Omental fat pad (tissue), 3 donors: ENCODE measurements at regions not wholly inside any gene's neighbourhood (a gene's known extent, or its start where the extent isn't known, plus 50 kb on each side); places are given as distances from the start of the nearest gene placed in this dataset. TPM values are rescaled to one million over a fixed set of nuclear protein-coding genes. Genes with fewer than 3 reads are reported as not detected.

Experiments
- ATAC-seq: fragments of 150-250 bp; one replicate; pipeline ENCODE4 v1.9.1; 2016; ENCODE audit warnings: mild to moderate bottlenecking, moderate library complexity; ENCODE audit not compliant: low FRiP score
- DNase-seq: peaks from one replicate; pipeline ENCODE4 v3.0.0-alpha.2; 2019; ENCODE audit warnings: low spot score
- small RNA-seq: library from RNA; depleted of rRNA; stranded (forward); fragments of <200 nt; gene quantifications from one replicate; pipeline ENCODE3, GENCODE V24; 2016
- TF ChIP-seq, protein P1 (sequence below), 3 donors: fragments of 450-650 bp; IDR thresholded peaks; one replicate each; pipeline ENCODE4 v1.5.1; 2016 to 2017; ENCODE audit warnings: antibody characterized with exemption in 3 of 3, mild to moderate bottlenecking in 3 of 3, moderate library complexity in 2 of 3

DNA sequence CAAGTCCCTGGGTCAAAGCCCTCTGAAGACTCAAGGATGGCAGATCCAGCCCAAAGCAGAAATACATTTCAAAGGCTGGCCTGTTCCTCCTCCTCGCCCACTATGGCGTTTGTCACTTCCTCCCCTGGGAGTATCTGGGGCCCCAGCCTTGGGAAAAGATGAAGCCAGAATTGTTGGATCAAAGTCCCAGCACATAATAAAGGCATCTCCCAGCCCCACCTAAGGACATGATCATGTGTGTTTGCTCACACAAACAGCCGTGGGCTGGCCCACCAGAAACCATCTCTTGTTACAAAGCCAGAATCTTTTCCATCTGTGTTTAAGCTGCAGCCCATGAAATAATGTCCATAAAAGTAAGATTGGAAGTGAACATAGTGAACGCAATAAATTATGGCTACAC, 50.1 kb upstream of the HAAO start:
- ATAC-seq (no peak), DNase-seq (no peak)
- TF ChIP-seq, protein P1, sequence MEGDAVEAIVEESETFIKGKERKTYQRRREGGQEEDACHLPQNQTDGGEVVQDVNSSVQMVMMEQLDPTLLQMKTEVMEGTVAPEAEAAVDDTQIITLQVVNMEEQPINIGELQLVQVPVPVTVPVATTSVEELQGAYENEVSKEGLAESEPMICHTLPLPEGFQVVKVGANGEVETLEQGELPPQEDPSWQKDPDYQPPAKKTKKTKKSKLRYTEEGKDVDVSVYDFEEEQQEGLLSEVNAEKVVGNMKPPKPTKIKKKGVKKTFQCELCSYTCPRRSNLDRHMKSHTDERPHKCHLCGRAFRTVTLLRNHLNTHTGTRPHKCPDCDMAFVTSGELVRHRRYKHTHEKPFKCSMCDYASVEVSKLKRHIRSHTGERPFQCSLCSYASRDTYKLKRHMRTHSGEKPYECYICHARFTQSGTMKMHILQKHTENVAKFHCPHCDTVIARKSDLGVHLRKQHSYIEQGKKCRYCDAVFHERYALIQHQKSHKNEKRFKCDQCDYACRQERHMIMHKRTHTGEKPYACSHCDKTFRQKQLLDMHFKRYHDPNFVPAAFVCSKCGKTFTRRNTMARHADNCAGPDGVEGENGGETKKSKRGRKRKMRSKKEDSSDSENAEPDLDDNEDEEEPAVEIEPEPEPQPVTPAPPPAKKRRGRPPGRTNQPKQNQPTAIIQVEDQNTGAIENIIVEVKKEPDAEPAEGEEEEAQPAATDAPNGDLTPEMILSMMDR (IDR thresholded peaks at IDR 0.05): no peak

Small RNA genes in the stretch of these regions (small RNA-seq; reads per million reads assigned to genes)
- not detected for gene RNU6-242P
